Kidney (tissue), 13 donors: ENCODE measurements at regions not wholly inside any gene's neighbourhood (a gene's known extent, or its start where the extent isn't known, plus 50 kb on each side); places are given as distances from the start of the nearest gene placed in this dataset.

Experiments
- DNase-seq, 5 donors: peaks; one replicate each; pipeline ENCODE4 v3.0.0-alpha.2; 2013 to 2020
- FAIRE-seq: peaks from 2 replicates; lab custom pipeline; 2012; peaks lifted over from hg19 to GRCh38; lab: Jason Lieb, UNC
- H3K27ac ChIP-seq, 2 donors: one replicate each; pipeline ENCODE4 v1.7.0; 2013; ENCODE audit warnings: low read depth in 2 of 2, low read length in 2 of 2, inconsistent platforms in 1 of 2
- H3K27me3 ChIP-seq: one replicate; pipeline ENCODE4 v1.7.1; 2013; ENCODE audit warnings: low read length, inconsistent platforms; ENCODE audit not compliant: control insufficient read depth, insufficient read depth
- H3K36me3 ChIP-seq, 3 donors: one replicate each; pipeline versions ENCODE4 v1.7.0 to v1.7.1; 2013; ENCODE audit warnings: low read length in 3 of 3, control low read depth in 1 of 3, inconsistent platforms in 1 of 3; ENCODE audit not compliant: insufficient read depth in 3 of 3, control insufficient read depth in 2 of 3
- H3K4me1 ChIP-seq, 3 donors: one replicate each; pipeline versions ENCODE4 v1.7.0 to v1.7.1; 2013; ENCODE audit warnings: low read length in 3 of 3, inconsistent platforms in 1 of 3, low read depth in 1 of 3; ENCODE audit not compliant: control insufficient read depth in 2 of 3, insufficient read depth in 2 of 3
- H3K4me3 ChIP-seq, 3 donors: one replicate each; pipeline versions ENCODE4 v1.7.0 to v1.8.1; 2013; ENCODE audit warnings: low read length in 3 of 3, control low read depth in 1 of 3, inconsistent platforms in 1 of 3
- H3K9ac ChIP-seq, 3 donors: one replicate each; pipeline versions ENCODE4 v1.7.0 to v1.7.1; 2013; ENCODE audit warnings: low read length in 3 of 3, control low read depth in 1 of 3, inconsistent platforms in 1 of 3
- H3K9me3 ChIP-seq, 3 donors: one replicate each; pipeline versions ENCODE4 v1.7.0 to v1.7.1; 2013; ENCODE audit warnings: low read length in 3 of 3, control low read depth in 1 of 3, inconsistent platforms in 1 of 3; ENCODE audit not compliant: control insufficient read depth in 2 of 3, insufficient read depth in 1 of 3
- intact Hi-C: fragments of 100-400 bp; cut with DNase I; formaldehyde crosslinking; loops from one replicate; pipeline ENCODE4 v1.11.1; 2022
- TF ChIP-seq, protein P1 (sequence below): IDR thresholded peaks from 3 replicates; pipeline ENCODE4 v1.5.1; 2012; ENCODE audit warnings: mild to moderate bottlenecking, moderate library complexity, borderline replicate concordance; ENCODE audit not compliant: insufficient read depth; ENCODE audit errors: extremely low read depth
- donor health status: control.
- donor health status: control.
- donor health status: control.
- donor health status: control.
- donor health status: control.
- donor health status: DM: yes; HTN: yes; CAD: no.
- donor health status: Normal renal cell carcinoma (clear cell type).

DNA sequence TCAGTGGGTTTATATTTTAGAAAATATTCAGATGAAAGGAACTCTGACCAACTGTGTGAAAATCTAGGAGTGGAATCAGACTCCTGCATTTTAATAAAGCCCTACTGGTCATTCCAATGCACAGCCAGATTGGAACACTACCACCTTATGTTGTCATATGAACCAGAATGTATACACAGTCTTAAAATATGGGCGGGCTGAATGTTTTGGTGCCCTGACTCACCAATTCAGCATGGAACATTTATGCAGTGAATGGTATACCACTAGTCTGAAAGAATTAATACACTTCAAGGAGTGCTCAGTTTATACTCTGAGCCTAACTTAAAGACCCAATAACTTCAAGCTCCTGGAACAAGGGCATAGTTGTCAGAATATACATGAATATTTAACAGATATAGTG, 280.9 kb upstream of the TCF4 start:
- intact Hi-C loops, result no loop called here
- Histone ChIP-seq H3K4me1 (no peaks in the 10 kb centered on the region), H3K27ac (no peak overlapping the region), H3K36me3 (no peaks in the 10 kb centered on the region), H3K27me3 (no peaks in the 10 kb centered on the region), H3K4me3 (no peak overlapping the region), H3K9ac (no peak overlapping the region), H3K9me3 (no peaks in the 10 kb centered on the region)
- DNase-seq (no peak), FAIRE-seq (no peak)
- TF ChIP-seq, protein P1, sequence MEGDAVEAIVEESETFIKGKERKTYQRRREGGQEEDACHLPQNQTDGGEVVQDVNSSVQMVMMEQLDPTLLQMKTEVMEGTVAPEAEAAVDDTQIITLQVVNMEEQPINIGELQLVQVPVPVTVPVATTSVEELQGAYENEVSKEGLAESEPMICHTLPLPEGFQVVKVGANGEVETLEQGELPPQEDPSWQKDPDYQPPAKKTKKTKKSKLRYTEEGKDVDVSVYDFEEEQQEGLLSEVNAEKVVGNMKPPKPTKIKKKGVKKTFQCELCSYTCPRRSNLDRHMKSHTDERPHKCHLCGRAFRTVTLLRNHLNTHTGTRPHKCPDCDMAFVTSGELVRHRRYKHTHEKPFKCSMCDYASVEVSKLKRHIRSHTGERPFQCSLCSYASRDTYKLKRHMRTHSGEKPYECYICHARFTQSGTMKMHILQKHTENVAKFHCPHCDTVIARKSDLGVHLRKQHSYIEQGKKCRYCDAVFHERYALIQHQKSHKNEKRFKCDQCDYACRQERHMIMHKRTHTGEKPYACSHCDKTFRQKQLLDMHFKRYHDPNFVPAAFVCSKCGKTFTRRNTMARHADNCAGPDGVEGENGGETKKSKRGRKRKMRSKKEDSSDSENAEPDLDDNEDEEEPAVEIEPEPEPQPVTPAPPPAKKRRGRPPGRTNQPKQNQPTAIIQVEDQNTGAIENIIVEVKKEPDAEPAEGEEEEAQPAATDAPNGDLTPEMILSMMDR, result no peak

DNA sequence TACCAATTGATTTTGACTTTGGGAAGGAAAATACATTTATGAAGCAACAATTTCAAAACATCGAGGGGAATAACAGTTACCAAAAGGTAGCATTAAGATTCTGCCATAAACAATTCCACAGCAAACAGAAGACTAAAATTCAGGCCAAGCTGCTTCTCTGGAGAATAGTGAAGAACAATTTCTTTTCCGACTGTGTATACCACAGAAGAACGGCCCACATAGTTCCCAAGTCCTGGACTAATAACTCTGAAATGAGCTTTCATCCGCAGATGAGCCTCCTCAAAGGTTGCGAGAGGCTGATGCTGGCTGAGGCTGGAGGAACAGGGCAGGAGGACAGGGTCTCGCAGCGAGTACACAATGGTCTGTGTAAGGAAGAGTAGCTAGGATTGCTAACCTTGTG, 278.9 kb upstream of the TCF4 start:
- no peak overlapping the region for H3K4me3 ChIP-seq
- no peaks in the 10 kb centered on the region for H3K36me3 ChIP-seq
- no peaks in the 10 kb centered on the region for H3K27me3 ChIP-seq
- intact Hi-C loops, result no loop called here
- no peaks in the 10 kb centered on the region for H3K9me3 ChIP-seq
- TF ChIP-seq, protein P1, result no peak
- H3K4me1 ChIP-seq, result no peaks in the 10 kb centered on the region
- DNase-seq, result no peak
- no peak for FAIRE-seq
- no peak overlapping the region for H3K27ac ChIP-seq
- no peak overlapping the region for H3K9ac ChIP-seq

DNA sequence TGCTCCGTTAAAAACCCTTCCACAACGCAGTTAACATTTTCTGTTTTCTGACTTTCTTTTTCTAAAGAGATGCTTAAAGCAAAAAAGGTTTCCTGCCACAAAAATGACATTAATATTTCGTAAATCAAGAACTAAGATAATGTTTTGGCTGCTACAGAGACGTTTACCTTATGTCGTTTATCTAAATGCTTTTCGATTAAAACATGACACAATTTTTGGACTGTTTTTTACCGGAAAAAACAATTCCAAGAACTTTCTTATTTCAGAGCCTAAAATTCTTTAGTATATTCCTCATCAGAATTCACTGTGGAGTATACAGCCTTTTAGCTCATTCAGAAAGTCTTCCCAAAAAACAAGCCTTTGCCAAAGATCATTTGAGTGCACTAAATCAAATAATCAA, 278.0 kb upstream of the TCF4 start:
- DNase-seq (no peak), FAIRE-seq (no peak)
- Histone ChIP-seq H3K36me3 (no peaks in the 10 kb centered on the region), H3K27me3 (no peaks in the 10 kb centered on the region), H3K9me3 (no peaks in the 10 kb centered on the region), H3K27ac (no peak overlapping the region), H3K4me1 (no peaks in the 10 kb centered on the region), H3K9ac (no peak overlapping the region), H3K4me3 (no peak overlapping the region)
- TF ChIP-seq, protein P1, result no peak
- intact Hi-C loops, result no loop called here

DNA sequence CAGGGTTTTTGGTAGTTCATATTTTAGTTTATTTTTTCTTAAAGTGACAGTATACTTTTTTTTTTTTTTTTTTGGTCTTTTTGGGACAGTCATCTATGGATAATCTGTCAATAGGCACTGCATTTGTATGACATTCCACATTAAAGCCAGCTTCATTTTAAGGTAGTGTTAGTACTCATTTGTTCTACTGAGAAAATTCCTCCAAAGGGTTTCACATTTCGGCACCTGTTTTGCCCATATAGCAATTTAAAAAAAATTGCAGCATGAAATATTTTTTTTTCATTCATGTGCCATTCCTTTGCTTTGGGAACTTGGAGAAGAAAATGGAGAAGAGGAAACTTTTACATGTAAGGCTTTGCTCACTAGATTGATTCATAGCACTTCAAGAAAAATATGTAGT, 276.3 kb upstream of the TCF4 start:
- Histone ChIP-seq H3K36me3 (no peaks in the 10 kb centered on the region), H3K27me3 (no peaks in the 10 kb centered on the region), H3K4me3 (no peak overlapping the region), H3K4me1 (no peaks in the 10 kb centered on the region), H3K9me3 (no peaks in the 10 kb centered on the region), H3K9ac (no peak overlapping the region), H3K27ac (no peak overlapping the region)
- intact Hi-C loops, result no loop called here
- no peak for FAIRE-seq
- TF ChIP-seq, protein P1, result no peak
- DNase-seq, result no peak
